H9 (cell line): ENCODE measurements at regions not wholly inside any gene's neighbourhood (a gene's known extent, or its start where the extent isn't known, plus 50 kb on each side); places are given as distances from the start of the nearest gene placed in this dataset.

Experiments
- DNase-seq: peaks from one replicate; pipeline ENCODE4 v3.0.0-alpha.2; 2017
- H2AFZ ChIP-seq: one replicate; pipeline ENCODE4 v1.6.1; 2013; ENCODE audit warnings: mild to moderate bottlenecking, low read length, control low read depth, moderate library complexity
- H2AK5ac ChIP-seq: 2 replicates; pipeline ENCODE4 v1.6.1; 2013; ENCODE audit warnings: low read length, control low read depth, mixed read lengths; ENCODE audit not compliant: insufficient read length
- H2BK120ac ChIP-seq: one replicate; pipeline ENCODE4 v1.6.1; 2013; ENCODE audit warnings: low read depth, mild to moderate bottlenecking, low read length, control low read depth, inconsistent platforms; ENCODE audit not compliant: poor library complexity, severe bottlenecking
- H2BK12ac ChIP-seq: 2 replicates; pipeline ENCODE4 v1.6.1; 2013; ENCODE audit warnings: low read length, control low read depth, mixed read lengths, low read depth; ENCODE audit not compliant: insufficient read length
- H2BK15ac ChIP-seq: 2 replicates; pipeline ENCODE4 v1.6.1; 2013; ENCODE audit warnings: low read depth, low read length, control low read depth
- H2BK20ac ChIP-seq: one replicate; pipeline ENCODE4 v1.6.1; 2013; ENCODE audit warnings: low read depth, mild to moderate bottlenecking, low read length, control low read depth, inconsistent platforms; ENCODE audit not compliant: poor library complexity, severe bottlenecking
- H2BK5ac ChIP-seq: 2 replicates; pipeline ENCODE4 v1.6.1; 2013; ENCODE audit warnings: low read length, control low read depth, mixed read lengths; ENCODE audit not compliant: insufficient read length
- H3K14ac ChIP-seq: 2 replicates; pipeline ENCODE4 v1.6.1; 2013; ENCODE audit warnings: low read length, control low read depth; ENCODE audit not compliant: insufficient read depth
- H3K18ac ChIP-seq: 2 replicates; pipeline ENCODE4 v1.6.1; 2013; ENCODE audit warnings: low read depth, mild to moderate bottlenecking, mixed read lengths, low read length, control low read depth; ENCODE audit not compliant: insufficient read length
- H3K23ac ChIP-seq: 2 replicates; pipeline ENCODE4 v1.6.1; 2013; ENCODE audit warnings: low read length, control low read depth, mixed read lengths, low read depth; ENCODE audit not compliant: insufficient read length
- H3K23me2 ChIP-seq: 2 replicates; pipeline ENCODE4 v1.6.1; 2013; ENCODE audit warnings: low read depth, mild to moderate bottlenecking, mixed read lengths, low read length, control low read depth; ENCODE audit not compliant: insufficient read length, poor library complexity, severe bottlenecking
- H3K27ac ChIP-seq: 2 replicates; pipeline ENCODE4 v1.5.1; 2013; ENCODE audit warnings: low read length, control low read depth, mixed read lengths, low read depth; ENCODE audit not compliant: insufficient read length
- H3K27me3 ChIP-seq: 2 replicates; pipeline ENCODE4 v1.6.1; 2013; ENCODE audit warnings: low read length, control low read depth, inconsistent platforms; ENCODE audit not compliant: insufficient read depth
- H3K4ac ChIP-seq: 2 replicates; pipeline ENCODE4 v1.6.1; 2013; ENCODE audit warnings: low read depth, mild to moderate bottlenecking, control low read depth, inconsistent platforms, low read length, moderate library complexity
- H3K4me1 ChIP-seq: 2 replicates; pipeline ENCODE4 v1.6.1; 2013; ENCODE audit warnings: low read length, control low read depth, inconsistent platforms; ENCODE audit not compliant: insufficient read depth
- H3K4me2 ChIP-seq: 2 replicates; pipeline ENCODE4 v1.6.1; 2013; ENCODE audit warnings: low read length, control low read depth, mixed read lengths; ENCODE audit not compliant: insufficient read length, insufficient read depth
- H3K56ac ChIP-seq: 2 replicates; pipeline ENCODE4 v1.6.1; 2013; ENCODE audit warnings: low read depth, mild to moderate bottlenecking, mixed read lengths, low read length, control low read depth; ENCODE audit not compliant: insufficient read length
- H3K79me1 ChIP-seq: 2 replicates; pipeline ENCODE4 v1.6.1; 2013; ENCODE audit warnings: low read depth, mild to moderate bottlenecking, moderate library complexity, low read length, control low read depth, inconsistent platforms; ENCODE audit not compliant: insufficient read depth, poor library complexity, severe bottlenecking
- H3K79me2 ChIP-seq: 2 replicates; pipeline ENCODE4 v1.6.1; 2013; ENCODE audit warnings: low read length, control low read depth, inconsistent platforms; ENCODE audit not compliant: insufficient read depth
- H3K9ac ChIP-seq: 2 replicates; pipeline ENCODE4 v1.6.1; 2013; ENCODE audit warnings: low read length, control low read depth, mixed read lengths; ENCODE audit not compliant: insufficient read length; ENCODE audit errors: extremely low read depth
- H3K9me3 ChIP-seq: one replicate; pipeline ENCODE4 v1.6.1; 2013; ENCODE audit warnings: low read depth, low read length, inconsistent platforms; ENCODE audit not compliant: control insufficient read depth
- H3T11ph ChIP-seq: one replicate; pipeline ENCODE4 v1.6.1; 2013; ENCODE audit warnings: mild to moderate bottlenecking, low read length, control low read depth, inconsistent platforms
- H4K20me1 ChIP-seq: one replicate; pipeline ENCODE4 v1.6.1; 2013; ENCODE audit not compliant: control insufficient read depth, insufficient read length, insufficient read depth
- H4K5ac ChIP-seq: 2 replicates; pipeline ENCODE4 v1.6.1; 2013; ENCODE audit warnings: low read depth, mild to moderate bottlenecking, mixed read lengths, low read length, control low read depth; ENCODE audit not compliant: insufficient read length
- H4K8ac ChIP-seq: replicated peaks from 2 replicates; pipeline ENCODE4 v1.6.1; 2013; ENCODE audit warnings: low read length, control low read depth, mixed read lengths, low read depth; ENCODE audit not compliant: insufficient read length
- H4K91ac ChIP-seq: 2 replicates; pipeline ENCODE4 v1.6.1; 2013; ENCODE audit warnings: low read depth, mild to moderate bottlenecking, moderate library complexity, mixed read lengths, low read length, control low read depth; ENCODE audit not compliant: insufficient read length
- H3K27ac Mint-ChIP-seq, 3 experiments: 2 replicates in 2 of 3; 3 replicates in 1 of 3; pipeline ENCODE4 v1.8.0; 2020 to 2021; ENCODE audit warnings: mixed read lengths in 3 of 3, mild to moderate bottlenecking in 1 of 3, moderate library complexity in 1 of 3
- H3K27me3 Mint-ChIP-seq: 2 replicates; pipeline ENCODE4 v1.8.0; 2021; ENCODE audit warnings: low read depth, mild to moderate bottlenecking, moderate library complexity, mixed read lengths
- H3K36me3 Mint-ChIP-seq, 3 experiments: 2 replicates in 2 of 3; 3 replicates in 1 of 3; pipeline ENCODE4 v1.8.0; 2020 to 2021; ENCODE audit warnings: low read depth in 3 of 3, mixed read lengths in 3 of 3; ENCODE audit not compliant: insufficient read depth in 1 of 3
- H3K4me1 Mint-ChIP-seq, 2 experiments: 2 replicates each; pipeline ENCODE4 v1.8.0; 2020; ENCODE audit warnings: mixed read lengths in 2 of 2
- H3K4me3 Mint-ChIP-seq, 2 experiments: 2 replicates in 1 of 2; 3 replicates in 1 of 2; pipeline ENCODE4 v1.8.0; 2020 to 2021; ENCODE audit warnings: mild to moderate bottlenecking in 2 of 2, mixed read lengths in 2 of 2, moderate library complexity in 1 of 2
- H3K9me3 Mint-ChIP-seq, 2 experiments: 2 replicates in 1 of 2; 3 replicates in 1 of 2; pipeline ENCODE4 v1.8.0; 2020; ENCODE audit warnings: mild to moderate bottlenecking in 2 of 2, mixed read lengths in 2 of 2, moderate library complexity in 1 of 2
- CTCF ChIP-seq: fragments of 200-600 bp; sonication (generic); conservative IDR thresholded peaks from 3 replicates; pipeline ENCODE4 v1.8.0; 2021; ENCODE audit warnings: antibody characterized with exemption, mild to moderate bottlenecking
- WGBS: extraction: QIAGEN DNeasy Blood & Tissue Kit; methylation state at CpG from one replicate; pipeline ENCODE4 v1.1.7; 2013; ENCODE audit warnings: missing lambda C conversion rate, low lambda C conversion rate, mixed read lengths; ENCODE audit not compliant: insufficient read length; ENCODE audit errors: extremely low coverage; 5-methylcytosine and 5-hydroxymethylcytosine counted together

DNA sequence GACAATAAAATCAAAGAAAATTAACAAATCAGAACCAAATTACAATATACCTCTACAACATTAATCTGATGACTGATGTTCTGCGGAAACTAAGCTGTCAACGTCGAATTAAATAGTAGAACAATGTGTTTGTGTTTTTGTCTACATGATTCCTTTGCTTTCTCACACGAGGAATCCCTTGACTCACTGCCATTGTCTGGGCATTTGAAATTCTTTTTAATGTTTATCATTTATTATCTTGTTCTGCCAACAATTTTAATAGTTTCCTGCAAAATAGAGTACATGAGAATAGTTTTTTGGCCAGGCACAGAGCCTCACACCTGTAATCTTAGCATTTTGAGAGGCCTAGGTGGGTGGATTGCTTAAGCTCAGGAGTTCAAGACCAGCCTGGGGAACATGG lies 76.6 kb upstream of the KRAS start:
- Histone ChIP-seq H4K8ac (no peak overlapping the region), H2AK5ac (no peak overlapping the region), H3K9ac (no peak overlapping the region), H3K27me3 (no peaks in the 10 kb centered on the region), H2BK15ac (no peak overlapping the region), H2BK20ac (no peak overlapping the region), H3K4me2 (no peak overlapping the region), H4K91ac (no peak overlapping the region), H3T11ph (no peak overlapping the region), H4K5ac (no peak overlapping the region), H3K23me2 (no peaks in the 10 kb centered on the region), H2BK120ac (no peak overlapping the region), H2BK5ac (no peak overlapping the region), H3K18ac (no peak overlapping the region), H3K79me2 (no peaks in the 10 kb centered on the region), H3K23ac (no peak overlapping the region), H3K79me1 (no peaks in the 10 kb centered on the region), H4K20me1 (no peaks in the 10 kb centered on the region), H3K56ac (no peak overlapping the region), H3K9me3 (no peaks in the 10 kb centered on the region), H3K27ac (no peak overlapping the region), H3K4me1 (no peaks in the 10 kb centered on the region), H2AFZ (no peak overlapping the region), H3K14ac (no peak overlapping the region), H3K4ac (no peak overlapping the region), H2BK12ac (no peak overlapping the region)
- Mint-ChIP-seq H3K4me1 (peaks cover 0 to 4% of the 10 kb centered on the region in 2 experiments; a peak in 2 of 4 replicates), H3K27ac (no peak overlapping the region), H3K4me3 (no peak overlapping the region), H3K9me3 (no peaks in the 10 kb centered on the region), H3K36me3 (no peaks in the 10 kb centered on the region), H3K27me3 (no peaks in the 10 kb centered on the region)
- TF ChIP-seq CTCF, result no peak
- no peak for DNase-seq
- no CpG with 5 or more reads among the region's 4 CpGs for WGBS
